ENCODE measurements at regions not wholly inside any gene's neighbourhood (a gene's known extent, or its start where the extent isn't known, plus 50 kb on each side); places are given as distances from the start of the nearest gene placed in this dataset.

GRCh38 chr4:8796096-8796495 lies 75.5 kb downstream of the HMX1 start:
- DNase-seq (ENCODE audit: low spot score), result no peak
- in situ Hi-C loops (cut with MboI; ENCODE audit: low pct_unique_long_range_greater_than_20kb, low sequenced_read_pairs, unreplicated experiment), result no loop called here
- no peak for TF ChIP-seq CTCF (IDR thresholded peaks at IDR 0.05; ENCODE audit: extremely low read depth, insufficient read depth, missing control alignments)

- TF ChIP-seq CTCF (IDR thresholded peaks at IDR 0.05; ENCODE audit: extremely low read depth, insufficient read depth, missing control alignments), result no peak
- no peak for DNase-seq (ENCODE audit: low spot score)
- in situ Hi-C loops (cut with MboI; ENCODE audit: low pct_unique_long_range_greater_than_20kb, low sequenced_read_pairs, unreplicated experiment), result no loop called here
Observed at GRCh38 chr4:8795140-8795539, 76.5 kb downstream of the HMX1 start.

GRCh38 chr4:8794491-8794890 lies 77.1 kb downstream of the HMX1 start:
- no peak for TF ChIP-seq CTCF (IDR thresholded peaks at IDR 0.05; ENCODE audit: extremely low read depth, insufficient read depth, missing control alignments)
- in situ Hi-C loops (cut with MboI; ENCODE audit: low pct_unique_long_range_greater_than_20kb, low sequenced_read_pairs, unreplicated experiment), result no loop called here
- DNase-seq (ENCODE audit: low spot score), result no peak

GRCh38 chr4:8793571-8794160 lies 78.0 kb downstream of the HMX1 start:
- in situ Hi-C loops (cut with MboI; ENCODE audit: low pct_unique_long_range_greater_than_20kb, low sequenced_read_pairs, unreplicated experiment), result no loop called here
- DNase-seq (ENCODE audit: low spot score), result no peak
- TF ChIP-seq CTCF (IDR thresholded peaks at IDR 0.05; ENCODE audit: extremely low read depth, insufficient read depth, missing control alignments), result no peak

- in situ Hi-C loops (cut with MboI; ENCODE audit: low pct_unique_long_range_greater_than_20kb, low sequenced_read_pairs, unreplicated experiment), result no loop called here
- no peak for DNase-seq (ENCODE audit: low spot score)
- TF ChIP-seq CTCF (IDR thresholded peaks at IDR 0.05; ENCODE audit: extremely low read depth, insufficient read depth, missing control alignments), result no peak
Observed at GRCh38 chr4:8792491-8792890, 79.1 kb downstream of the HMX1 start.

- TF ChIP-seq CTCF (IDR thresholded peaks at IDR 0.05; ENCODE audit: extremely low read depth, insufficient read depth, missing control alignments), result no peak
- DNase-seq (ENCODE audit: low spot score), result no peak
- in situ Hi-C loops (cut with MboI; ENCODE audit: low pct_unique_long_range_greater_than_20kb, low sequenced_read_pairs, unreplicated experiment), result no loop called here
Observed at GRCh38 chr4:8791609-8792008, 80.0 kb downstream of the HMX1 start.

GRCh38 chr4:8790749-8791148 lies 80.9 kb downstream of the HMX1 start:
- no peak for DNase-seq (ENCODE audit: low spot score)
- no peak for TF ChIP-seq CTCF (IDR thresholded peaks at IDR 0.05; ENCODE audit: extremely low read depth, insufficient read depth, missing control alignments)
- in situ Hi-C loops (cut with MboI; ENCODE audit: low pct_unique_long_range_greater_than_20kb, low sequenced_read_pairs, unreplicated experiment), result no loop called here

Measured in GM13977 (cell line).